ENCODE measurements at regions not wholly inside any gene's neighbourhood (a gene's known extent, or its start where the extent isn't known, plus 50 kb on each side); places are given as distances from the start of the nearest gene placed in this dataset.

- no peak for TF ChIP-seq POLR2A (IDR thresholded peaks at IDR 0.05; ENCODE audit: low read length)
- no peak for TF ChIP-seq GATA1 (IDR thresholded peaks at IDR 0.05; ENCODE audit: low read depth, low read length)
Measured at GRCh38 chr3:118435851-118436350, 598.7 kb downstream of the IGSF11 start.
